Hematopoietic multipotent progenitor cell treated with erythropoietin and hydrocortisone succinate and interleukin-3 and kit ligand, for 6 days (in vitro differentiated cells): ENCODE measurements at regions not wholly inside any gene's neighbourhood (a gene's known extent, or its start where the extent isn't known, plus 50 kb on each side); places are given as distances from the start of the nearest gene placed in this dataset.

Experiments used
- DNase-seq: peaks from one replicate; pipeline ENCODE4 v3.0.0-alpha.2; 2015

GRCh38 chr18:68083776-68084175, 567.3 kb upstream of the DSEL start:
- no peak for DNase-seq

GRCh38 chr18:68083131-68083530, 566.6 kb upstream of the DSEL start:
- DNase-seq = no peak

GRCh38 chr18:68072744-68073143, 556.2 kb upstream of the DSEL start:
- DNase-seq = no peak

- DNase-seq = no peak
Measured at GRCh38 chr18:68060871-68061270, 544.4 kb upstream of the DSEL start.

- DNase-seq = no peak
Measured at GRCh38 chr18:68056936-68057335, 540.4 kb upstream of the DSEL start.

- DNase-seq = no peak
Measured at GRCh38 chr18:68054669-68055068, 538.1 kb upstream of the DSEL start.

- no peak for DNase-seq
Measured at GRCh38 chr18:68053290-68053689, 536.8 kb upstream of the DSEL start.

GRCh38 chr18:68041327-68041726, 524.8 kb upstream of the DSEL start:
- no peak for DNase-seq

- DNase-seq = no peak
Measured at GRCh38 chr18:68040198-68040597, 523.7 kb upstream of the DSEL start.

GRCh38 chr18:68035774-68036522, 519.4 kb upstream of the DSEL start:
- DNase-seq = no peak

GRCh38 chr18:68034296-68034695, 517.8 kb upstream of the DSEL start:
- no peak for DNase-seq

GRCh38 chr18:68033466-68033865, 516.9 kb upstream of the DSEL start:
- no peak for DNase-seq

- DNase-seq = no peak
Measured at GRCh38 chr18:68024716-68025115, 508.2 kb upstream of the DSEL start.

GRCh38 chr18:68017385-68017784, 500.9 kb upstream of the DSEL start:
- DNase-seq = no peak

- DNase-seq = no peak
Measured at GRCh38 chr18:67997496-67997895, 481.0 kb upstream of the DSEL start.

- DNase-seq = no peak
Measured at GRCh38 chr18:67995769-67996168, 479.2 kb upstream of the DSEL start.

GRCh38 chr18:67980241-67980640, 463.7 kb upstream of the DSEL start:
- no peak for DNase-seq

- DNase-seq = no peak
Measured at GRCh38 chr18:67977067-67977616, 460.6 kb upstream of the DSEL start.

- no peak for DNase-seq
Measured at GRCh38 chr18:67973916-67974315, 457.4 kb upstream of the DSEL start.

- DNase-seq = no peak
Measured at GRCh38 chr18:67969458-67969857, 452.9 kb upstream of the DSEL start.

GRCh38 chr18:67966224-67966623, 449.7 kb upstream of the DSEL start:
- DNase-seq = no peak

- no peak for DNase-seq
Measured at GRCh38 chr18:67964462-67964861, 447.9 kb upstream of the DSEL start.

GRCh38 chr18:67961701-67962440, 445.4 kb upstream of the DSEL start:
- DNase-seq = no peak

- no peak for DNase-seq
Measured at GRCh38 chr18:67957684-67958083, 441.2 kb upstream of the DSEL start.
